ENCODE measurements at regions not wholly inside any gene's neighbourhood (a gene's known extent, or its start where the extent isn't known, plus 50 kb on each side); places are given as distances from the start of the nearest gene placed in this dataset.

DNA sequence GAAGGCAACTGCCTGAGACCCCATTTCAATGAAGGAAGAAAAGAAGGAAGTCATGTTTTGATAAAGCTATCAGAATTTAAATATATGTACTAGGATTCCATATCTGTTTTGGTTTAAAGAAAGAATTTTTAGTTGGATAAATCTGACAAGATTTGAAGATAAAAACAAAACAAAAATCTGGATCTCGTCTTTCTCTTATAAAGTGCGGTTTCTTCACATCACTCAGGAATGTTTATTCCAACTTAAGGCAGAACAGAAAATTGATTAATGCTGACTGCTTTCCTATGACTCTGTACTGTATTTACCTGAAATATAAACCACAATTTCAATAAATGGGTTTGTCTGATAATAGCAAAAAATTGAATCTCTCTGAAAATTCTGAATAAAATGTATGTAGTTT lies 439.7 kb downstream of the RFPL4B start:
- Histone ChIP-seq H3K27me3 (no peaks in the 10 kb centered on the region), H3K4me1 (ENCODE audit: insufficient read depth) (no peaks in the 10 kb centered on the region), H3K36me3 (no peaks in the 10 kb centered on the region), H3K27ac (no peak overlapping the region), H3K4me3 (no peak overlapping the region), H3K9me3 (no peaks in the 10 kb centered on the region)
- intact Hi-C loops (cut with DNase I): no loop called here
- DNase-seq: no peak
- 94 to 95% (median 95%) methylated on average over 2 of the region's 2 CpGs for WGBS, 3 donors
- TF ChIP-seq, protein P1, sequence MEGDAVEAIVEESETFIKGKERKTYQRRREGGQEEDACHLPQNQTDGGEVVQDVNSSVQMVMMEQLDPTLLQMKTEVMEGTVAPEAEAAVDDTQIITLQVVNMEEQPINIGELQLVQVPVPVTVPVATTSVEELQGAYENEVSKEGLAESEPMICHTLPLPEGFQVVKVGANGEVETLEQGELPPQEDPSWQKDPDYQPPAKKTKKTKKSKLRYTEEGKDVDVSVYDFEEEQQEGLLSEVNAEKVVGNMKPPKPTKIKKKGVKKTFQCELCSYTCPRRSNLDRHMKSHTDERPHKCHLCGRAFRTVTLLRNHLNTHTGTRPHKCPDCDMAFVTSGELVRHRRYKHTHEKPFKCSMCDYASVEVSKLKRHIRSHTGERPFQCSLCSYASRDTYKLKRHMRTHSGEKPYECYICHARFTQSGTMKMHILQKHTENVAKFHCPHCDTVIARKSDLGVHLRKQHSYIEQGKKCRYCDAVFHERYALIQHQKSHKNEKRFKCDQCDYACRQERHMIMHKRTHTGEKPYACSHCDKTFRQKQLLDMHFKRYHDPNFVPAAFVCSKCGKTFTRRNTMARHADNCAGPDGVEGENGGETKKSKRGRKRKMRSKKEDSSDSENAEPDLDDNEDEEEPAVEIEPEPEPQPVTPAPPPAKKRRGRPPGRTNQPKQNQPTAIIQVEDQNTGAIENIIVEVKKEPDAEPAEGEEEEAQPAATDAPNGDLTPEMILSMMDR (IDR thresholded peaks at IDR 0.05): no peak
- TF ChIP-seq POLR2A (IDR thresholded peaks at IDR 0.05): no peak
- TF ChIP-seq EP300 (IDR thresholded peaks at IDR 0.05): no peak

DNA sequence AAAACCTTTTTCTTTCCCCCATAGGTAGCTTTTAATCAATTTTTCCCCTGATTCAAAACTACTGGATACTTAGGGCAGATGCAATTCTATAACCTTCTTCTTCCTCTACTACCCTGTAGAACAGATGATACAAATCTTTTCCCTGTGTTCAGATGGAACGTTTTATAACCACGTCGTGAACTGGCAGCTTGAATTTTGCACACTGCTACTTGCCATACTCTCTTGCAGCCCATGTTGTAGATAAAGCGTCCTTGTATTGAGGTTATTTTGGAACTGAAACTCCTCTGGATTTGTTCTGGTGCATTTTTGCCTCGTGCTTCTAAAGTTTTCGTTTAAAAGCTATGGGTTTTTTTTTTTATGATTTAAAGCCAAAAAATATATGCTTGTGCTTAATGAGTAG lies 440.2 kb downstream of the RFPL4B start:
- no peak for DNase-seq
- intact Hi-C loops (cut with DNase I): no loop called here
- TF ChIP-seq EP300 (IDR thresholded peaks at IDR 0.05): no peak
- no peak for TF ChIP-seq POLR2A (IDR thresholded peaks at IDR 0.05)
- H3K27me3 ChIP-seq: no peaks in the 10 kb centered on the region
- H3K4me3 ChIP-seq: no peak overlapping the region
- H3K27ac ChIP-seq: no peak overlapping the region
- 14 to 25% (median 23%) methylated on average over 6 of the region's 6 CpGs for WGBS, 3 donors
- no peaks in the 10 kb centered on the region for H3K36me3 ChIP-seq
- no peaks in the 10 kb centered on the region for H3K4me1 ChIP-seq (ENCODE audit: insufficient read depth)
- H3K9me3 ChIP-seq: no peaks in the 10 kb centered on the region

DNA sequence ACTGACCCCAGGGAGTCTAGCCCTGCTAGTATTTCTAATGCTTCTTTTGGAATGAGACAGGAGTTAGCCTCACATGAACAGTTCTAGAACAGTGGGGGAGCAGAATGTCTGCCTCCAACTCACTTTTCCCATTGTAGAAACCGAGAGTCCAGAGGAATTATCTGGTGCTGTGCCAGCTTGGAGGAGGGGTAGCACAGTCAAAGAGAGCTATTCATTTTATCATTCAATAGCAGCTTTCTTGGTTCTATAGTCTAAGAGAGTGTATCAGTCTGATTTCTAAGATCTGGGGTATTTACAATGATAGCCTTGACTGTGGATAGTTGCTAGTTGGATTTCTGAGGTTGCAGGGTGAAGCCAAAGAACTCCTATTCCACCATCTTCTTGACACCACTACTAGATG lies 448.2 kb downstream of the RFPL4B start:
- no peak for TF ChIP-seq EP300 (IDR thresholded peaks at IDR 0.05)
- TF ChIP-seq POLR2A (IDR thresholded peaks at IDR 0.05): no peak
- TF ChIP-seq, protein P1 (IDR thresholded peaks at IDR 0.05): no peak
- no peak for DNase-seq
- intact Hi-C loops (cut with DNase I): no loop called here

DNA sequence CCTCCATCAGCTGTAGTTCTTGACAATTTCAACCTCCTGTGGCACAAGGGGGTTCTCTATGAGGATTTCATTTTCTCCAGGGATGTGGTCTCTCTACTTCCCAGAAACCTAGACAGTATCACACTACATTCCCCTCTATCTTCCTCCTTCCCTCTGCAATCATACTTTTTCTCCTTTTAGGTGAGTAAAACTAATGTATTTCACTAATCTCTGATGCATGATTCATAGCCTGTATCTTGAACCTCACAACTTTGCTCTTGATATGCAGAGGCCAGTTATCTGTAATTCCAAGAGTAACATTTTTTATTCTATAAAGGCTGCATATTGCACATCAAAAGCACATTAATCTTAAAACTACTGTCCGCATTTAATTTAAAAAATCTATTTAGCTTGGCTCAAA lies 449.6 kb downstream of the RFPL4B start:
- H3K36me3 ChIP-seq: no peaks in the 10 kb centered on the region
- no peak overlapping the region for H3K27ac ChIP-seq
- H3K4me1 ChIP-seq (ENCODE audit: insufficient read depth): no peaks in the 10 kb centered on the region
- TF ChIP-seq EP300 (IDR thresholded peaks at IDR 0.05): no peak
- H3K27me3 ChIP-seq: no peaks in the 10 kb centered on the region
- intact Hi-C loops (cut with DNase I): no loop called here
- H3K4me3 ChIP-seq: no peak overlapping the region
- 87 to 98% (median 93%) methylated on average over 1 of the region's 1 CpG for WGBS, 3 donors
- DNase-seq: no peak
- no peaks in the 10 kb centered on the region for H3K9me3 ChIP-seq

More for the DNA sequence above, 448.2 kb downstream of the RFPL4B start:
- H3K36me3 ChIP-seq: no peaks in the 10 kb centered on the region
- H3K4me1 ChIP-seq (ENCODE audit: insufficient read depth): no peaks in the 10 kb centered on the region
- H3K9me3 ChIP-seq: no peaks in the 10 kb centered on the region
- WGBS, 3 donors: 83 to 86% (median 85%) methylated on average over 1 of the region's 1 CpG
- H3K4me3 ChIP-seq: no peak overlapping the region
- H3K27ac ChIP-seq: no peak overlapping the region
- H3K27me3 ChIP-seq: no peaks in the 10 kb centered on the region

DNA sequence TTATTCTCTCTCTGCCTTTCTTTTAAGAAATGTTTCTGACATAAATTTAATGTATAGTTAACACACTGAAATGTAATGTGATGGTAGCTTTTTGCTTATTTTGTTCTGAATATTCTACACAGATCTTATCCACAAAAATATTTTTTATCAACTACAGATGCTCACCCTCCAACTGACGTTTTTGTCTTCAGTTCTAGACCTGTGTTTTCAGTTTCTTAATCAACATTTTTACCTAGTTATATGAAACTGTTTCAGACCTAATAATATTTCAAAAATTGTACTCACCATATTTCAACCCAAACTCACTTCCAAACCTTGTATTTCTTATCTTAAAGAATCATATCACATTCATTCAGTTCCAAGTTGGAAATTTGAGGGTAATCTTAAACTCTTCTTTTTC lies 452.8 kb downstream of the RFPL4B start:
- no peak overlapping the region for H3K4me3 ChIP-seq
- H3K4me1 ChIP-seq (ENCODE audit: insufficient read depth): no peaks in the 10 kb centered on the region
- TF ChIP-seq, protein P1 (IDR thresholded peaks at IDR 0.05): no peak
- TF ChIP-seq EP300 (IDR thresholded peaks at IDR 0.05): no peak
- TF ChIP-seq POLR2A (IDR thresholded peaks at IDR 0.05): no peak
- WGBS, 3 donors: 79 to 82% (median 82%) methylated on average over 1 of the region's 1 CpG
- no peak for DNase-seq
- no peaks in the 10 kb centered on the region for H3K27me3 ChIP-seq
- no peaks in the 10 kb centered on the region for H3K36me3 ChIP-seq
- no peaks in the 10 kb centered on the region for H3K9me3 ChIP-seq
- H3K27ac ChIP-seq: no peak overlapping the region
- intact Hi-C loops (cut with DNase I): no loop called here

DNA sequence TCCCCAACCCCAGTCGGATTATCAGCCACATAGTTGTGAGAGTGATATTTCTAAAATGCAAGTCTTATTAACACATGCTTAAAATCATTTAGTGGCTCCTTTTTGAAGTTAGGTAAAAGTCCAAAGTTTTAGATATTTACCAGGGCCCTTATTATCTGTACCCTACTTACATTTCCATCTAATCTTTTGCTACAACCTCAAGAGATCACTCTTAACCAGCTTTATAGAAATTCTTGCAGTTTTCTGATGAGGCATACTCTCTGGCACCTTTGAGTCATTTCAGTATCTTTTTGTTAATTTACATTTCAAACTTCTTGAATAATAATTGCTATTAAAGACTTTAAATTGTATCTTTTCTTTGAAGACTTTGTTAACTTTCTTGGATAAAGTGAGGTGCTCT lies 453.3 kb downstream of the RFPL4B start:
- intact Hi-C loops (cut with DNase I): no loop called here
- DNase-seq: no peak
- WGBS, 3 donors: 84 to 89% (median 88%) methylated on average over 1 of the region's 1 CpG

More for the DNA sequence above, 453.3 kb downstream of the RFPL4B start:
- Histone ChIP-seq H3K4me1 (ENCODE audit: insufficient read depth) (no peaks in the 10 kb centered on the region), H3K9me3 (no peaks in the 10 kb centered on the region), H3K27ac (no peak overlapping the region), H3K36me3 (no peaks in the 10 kb centered on the region), H3K27me3 (no peaks in the 10 kb centered on the region), H3K4me3 (no peak overlapping the region)
- no peak for TF ChIP-seq EP300 (IDR thresholded peaks at IDR 0.05)
- TF ChIP-seq, protein P1 (IDR thresholded peaks at IDR 0.05): no peak
- TF ChIP-seq POLR2A (IDR thresholded peaks at IDR 0.05): no peak

All from ovary (tissue), 7 donors.